Fibroblast of villous mesenchyme (primary cell): ENCODE measurements at regions not wholly inside any gene's neighbourhood (a gene's known extent, or its start where the extent isn't known, plus 50 kb on each side); places are given as distances from the start of the nearest gene placed in this dataset. TPM values are rescaled to one million over a fixed set of nuclear protein-coding genes. Genes with fewer than 3 reads are reported as not detected.

Source experiments
- DNase-seq: peaks from one replicate; pipeline ENCODE4 v3.0.0-alpha.2; 2010; ENCODE audit warnings: low read depth
- H3K4me3 ChIP-seq: 2 replicates; pipeline ENCODE4 v1.5.1; 2011; ENCODE audit warnings: low read depth, mild to moderate bottlenecking, low read length
- CTCF ChIP-seq: IDR thresholded peaks from 2 replicates; pipeline ENCODE4 v1.5.1; 2012; ENCODE audit warnings: low read depth, mild to moderate bottlenecking, low read length; ENCODE audit not compliant: insufficient read depth
- small RNA-seq: library from RNA; depleted of rRNA; stranded (forward); fragments of <200 nt; gene quantifications from one replicate; pipeline ENCODE3, GENCODE V24; 2012

GRCh38 chr12:88638966-88639760 is 58.9 kb upstream of the KITLG start:
- H3K4me3 ChIP-seq, result no peak overlapping the region
- DNase-seq, result peak; percentile 47
- TF ChIP-seq CTCF, result no peak

- TF ChIP-seq CTCF, result no peak
- H3K4me3 ChIP-seq, result no peak overlapping the region
- peak; percentile 3 for DNase-seq
Observed at GRCh38 chr12:88638388-88638787, 58.1 kb upstream of the KITLG start.

GRCh38 chr12:88634008-88634407 is 53.7 kb upstream of the KITLG start:
- H3K4me3 ChIP-seq, result no peak overlapping the region
- no peak for DNase-seq
- no peak for TF ChIP-seq CTCF

- no peak overlapping the region for H3K4me3 ChIP-seq
- peak; percentile 41 for TF ChIP-seq CTCF
- DNase-seq, result peak; percentile 7
Observed at GRCh38 chr12:88633312-88633711, 53.0 kb upstream of the KITLG start.

GRCh38 chr12:88630561-88630960 is 50.3 kb upstream of the KITLG start:
- no peak overlapping the region for H3K4me3 ChIP-seq
- DNase-seq, result no peak
- TF ChIP-seq CTCF, result no peak

Small RNA genes lying in the stretch of these regions (small RNA-seq; reads per million reads assigned to genes)
- not detected for gene RNU7-120P
